ENCODE measurements at regions not wholly inside any gene's neighbourhood (a gene's known extent, or its start where the extent isn't known, plus 50 kb on each side); places are given as distances from the start of the nearest gene placed in this dataset.

DNA sequence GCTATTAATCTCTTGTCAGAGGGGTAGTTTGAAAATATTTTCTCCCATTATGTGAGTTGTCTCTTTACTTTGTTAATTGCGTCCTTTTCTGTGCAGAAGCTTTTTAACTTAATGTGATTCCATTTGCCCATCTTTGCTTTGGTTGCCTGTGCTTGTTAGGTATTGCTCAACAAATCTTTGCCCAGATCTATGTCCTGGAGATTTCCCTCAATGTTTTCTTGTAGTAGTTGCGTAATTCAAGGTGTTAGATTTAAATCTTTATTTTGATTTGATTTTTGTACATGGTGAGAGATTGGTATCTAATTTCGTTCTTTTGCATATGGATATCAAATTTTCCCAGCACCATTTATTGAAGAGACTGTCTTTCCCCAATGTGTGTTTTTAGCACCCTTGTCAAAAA, 567.2 kb downstream of the DNAJB9 start:
- H3K9me3 ChIP-seq (ENCODE audit: control insufficient read depth, low read length): no peaks in the 10 kb centered on the region
- ATAC-seq: no peak
- H3K27ac ChIP-seq (ENCODE audit: low read length): no peak overlapping the region
- intact Hi-C loops (cut with DNase I): no loop called here
- no peaks in the 10 kb centered on the region for H3K4me1 ChIP-seq (ENCODE audit: control insufficient read depth, insufficient read depth, low read length)
- WGBS: 85% methylated on average over 3 of the region's 3 CpGs
- no peak for DNase-seq
- no peak overlapping the region for H3K4me3 ChIP-seq (ENCODE audit: low read length)
- no peaks in the 10 kb centered on the region for H3K27me3 ChIP-seq (ENCODE audit: control insufficient read depth, insufficient read depth)

DNA sequence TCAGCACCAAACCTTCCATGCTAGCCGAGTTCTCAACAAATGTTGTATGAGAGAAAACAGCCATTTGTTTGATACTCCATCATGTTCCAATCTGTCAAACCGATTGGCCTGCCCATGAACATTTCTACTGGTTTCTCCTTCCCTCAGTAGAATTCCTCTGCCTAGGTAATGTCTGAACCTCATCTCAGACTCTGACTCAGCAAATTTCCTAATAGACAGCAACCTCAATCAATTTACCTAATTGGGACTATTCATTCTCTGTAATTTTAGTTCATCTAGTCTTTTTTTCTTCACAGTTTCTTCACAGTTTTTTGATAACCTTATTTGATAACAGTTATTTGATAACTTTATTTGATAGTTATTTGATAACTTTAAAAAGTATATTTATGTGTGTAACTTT, 585.1 kb downstream of the DNAJB9 start:
- DNase-seq: no peak

DNA sequence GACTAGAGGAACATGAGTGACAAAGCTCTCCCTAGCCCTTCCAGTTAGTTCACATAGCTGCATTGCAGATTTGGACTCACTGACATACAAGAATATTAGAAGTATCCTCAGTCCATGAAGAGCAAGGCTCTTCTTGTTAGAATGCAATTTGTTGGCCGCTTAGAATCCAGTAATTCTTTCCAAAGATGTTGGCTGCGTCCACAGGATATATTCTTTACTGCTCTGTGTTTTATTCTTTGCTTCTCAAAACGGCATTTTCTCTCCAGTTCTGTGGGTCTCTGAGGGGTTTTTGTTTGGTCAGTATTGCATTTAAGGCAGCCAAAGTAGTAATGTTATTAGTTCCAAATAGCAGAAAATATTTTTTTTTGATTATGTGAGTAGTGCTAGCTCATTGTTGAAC, 588.6 kb downstream of the DNAJB9 start:
- ATAC-seq (no peak), DNase-seq (no peak)
- H3K9me3 ChIP-seq (ENCODE audit: control insufficient read depth, low read length): no peaks in the 10 kb centered on the region
- H3K4me3 ChIP-seq (ENCODE audit: low read length): no peak overlapping the region
- H3K4me1 ChIP-seq (ENCODE audit: control insufficient read depth, insufficient read depth, low read length): no peaks in the 10 kb centered on the region
- no peaks in the 10 kb centered on the region for H3K27me3 ChIP-seq (ENCODE audit: control insufficient read depth, insufficient read depth)
- no peak overlapping the region for H3K27ac ChIP-seq (ENCODE audit: low read length)
- intact Hi-C loops (cut with DNase I): no loop called here
- WGBS: 51% methylated on average over 3 of the region's 3 CpGs

More for the DNA sequence above, 585.1 kb downstream of the DNAJB9 start:
- WGBS: 48% methylated on average over 2 of the region's 2 CpGs
- no peak overlapping the region for H3K4me3 ChIP-seq (ENCODE audit: low read length)
- no peaks in the 10 kb centered on the region for H3K27me3 ChIP-seq (ENCODE audit: control insufficient read depth, insufficient read depth)
- intact Hi-C loops (cut with DNase I): no loop called here
- H3K27ac ChIP-seq (ENCODE audit: low read length): no peak overlapping the region
- H3K9me3 ChIP-seq (ENCODE audit: control insufficient read depth, low read length): no peaks in the 10 kb centered on the region
- no peak for ATAC-seq
- no peaks in the 10 kb centered on the region for H3K4me1 ChIP-seq (ENCODE audit: control insufficient read depth, insufficient read depth, low read length)

DNA sequence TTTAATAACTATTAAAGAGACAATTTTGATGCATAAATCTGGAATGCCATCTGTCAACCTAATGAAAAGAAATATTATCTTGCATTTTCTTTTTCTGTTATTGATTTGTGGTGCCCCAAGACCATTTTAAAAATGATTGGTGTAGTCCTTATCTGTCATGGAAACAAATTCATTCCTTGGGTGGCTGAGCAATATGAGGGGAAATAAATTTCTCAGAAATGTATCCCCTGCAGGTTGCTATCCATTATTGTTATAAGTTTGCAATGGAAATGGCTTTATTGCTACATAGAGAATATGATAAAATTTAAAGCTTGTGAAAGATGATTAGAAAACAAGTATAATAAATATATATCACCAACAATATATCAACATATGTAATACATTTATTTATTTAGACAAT, 607.0 kb downstream of the DNAJB9 start:
- Histone ChIP-seq H3K4me1 (ENCODE audit: control insufficient read depth, insufficient read depth, low read length) (no peaks in the 10 kb centered on the region), H3K4me3 (ENCODE audit: low read length) (no peak overlapping the region), H3K27ac (ENCODE audit: low read length) (no peak overlapping the region), H3K9me3 (ENCODE audit: control insufficient read depth, low read length) (no peaks in the 10 kb centered on the region), H3K27me3 (ENCODE audit: control insufficient read depth, insufficient read depth) (no peaks in the 10 kb centered on the region)
- intact Hi-C loops (cut with DNase I): no loop called here
- ATAC-seq: no peak
- DNase-seq: no peak

DNA sequence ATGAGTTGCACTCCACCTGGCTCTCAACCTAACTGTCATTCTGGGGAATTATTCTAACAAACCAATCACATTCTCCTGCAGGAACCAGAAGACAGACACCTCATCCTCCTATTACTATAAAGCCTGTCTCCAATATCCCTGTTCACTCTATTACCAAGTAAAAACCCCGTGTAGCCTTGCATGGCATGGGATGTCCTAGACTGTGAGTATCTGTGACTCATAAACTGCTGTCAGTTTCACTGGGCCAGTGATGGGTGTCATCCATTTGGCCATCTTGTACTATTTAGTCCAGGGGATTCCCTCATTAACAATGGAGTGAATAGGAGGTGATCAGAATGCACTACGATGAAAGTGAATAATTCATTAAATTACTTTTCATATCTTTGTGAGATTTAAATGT, 608.7 kb downstream of the DNAJB9 start:
- Histone ChIP-seq H3K4me3 (ENCODE audit: low read length) (no peak overlapping the region), H3K27ac (ENCODE audit: low read length) (no peak overlapping the region), H3K9me3 (ENCODE audit: control insufficient read depth, low read length) (no peaks in the 10 kb centered on the region), H3K27me3 (ENCODE audit: control insufficient read depth, insufficient read depth) (no peaks in the 10 kb centered on the region), H3K4me1 (ENCODE audit: control insufficient read depth, insufficient read depth, low read length) (no peaks in the 10 kb centered on the region)
- WGBS: 83% methylated on average over 2 of the region's 2 CpGs
- intact Hi-C loops (cut with DNase I): no loop called here
- ATAC-seq: no peak
- DNase-seq: no peak

DNA sequence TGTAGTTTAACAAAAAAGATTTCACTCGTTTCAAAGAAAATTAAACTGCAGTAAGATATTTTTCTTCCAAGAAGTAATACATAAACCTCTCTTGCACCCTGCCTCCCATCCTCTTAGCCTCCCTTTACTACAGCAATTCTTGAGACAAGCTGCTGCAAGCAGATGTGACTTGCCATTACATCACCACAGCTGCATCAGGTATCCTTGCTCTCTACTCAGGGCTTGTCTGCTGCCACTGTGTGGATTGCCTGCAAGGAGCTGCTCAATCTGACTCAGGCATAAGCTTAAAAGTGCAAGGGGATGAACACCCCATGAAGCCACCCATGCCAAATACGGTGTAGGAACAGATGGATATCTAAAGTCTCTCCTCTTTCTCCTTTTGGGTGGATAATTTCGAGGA, 609.9 kb downstream of the DNAJB9 start:
- Histone ChIP-seq H3K27ac (ENCODE audit: low read length) (no peak overlapping the region), H3K4me3 (ENCODE audit: low read length) (no peak overlapping the region), H3K27me3 (ENCODE audit: control insufficient read depth, insufficient read depth) (no peaks in the 10 kb centered on the region), H3K4me1 (ENCODE audit: control insufficient read depth, insufficient read depth, low read length) (no peaks in the 10 kb centered on the region), H3K9me3 (ENCODE audit: control insufficient read depth, low read length) (no peaks in the 10 kb centered on the region)
- ATAC-seq (no peak), DNase-seq (no peak)
- intact Hi-C loops (cut with DNase I): no loop called here
- 72% methylated on average over 3 of the region's 3 CpGs for WGBS

DNA sequence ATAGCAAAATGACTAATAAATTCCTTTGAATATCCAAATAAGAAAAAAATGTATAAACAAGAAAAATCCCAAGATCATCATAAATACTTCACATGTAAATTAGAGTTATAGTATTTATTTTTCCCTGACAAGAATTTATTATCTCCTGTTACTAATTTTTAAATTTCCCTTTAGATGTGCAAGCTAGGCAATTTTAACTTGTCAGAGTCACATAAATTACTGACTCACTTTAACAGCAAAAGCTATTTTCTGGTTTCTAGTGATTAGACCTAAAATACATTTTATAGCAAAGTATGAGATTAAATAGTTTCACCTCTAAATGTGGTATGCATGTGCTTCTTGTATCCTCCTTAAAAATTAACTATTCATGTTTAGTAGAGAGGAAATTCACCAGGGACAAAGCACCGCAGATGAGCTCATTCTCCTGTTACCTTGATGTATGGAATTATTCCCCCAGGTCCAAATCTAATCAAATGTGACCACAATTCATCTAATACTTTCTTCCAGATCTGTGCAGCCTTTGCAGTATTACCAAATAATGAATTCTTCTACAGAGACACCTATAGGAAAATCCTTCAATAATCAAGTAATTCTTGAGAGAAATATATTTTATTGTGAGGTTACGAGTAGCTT, 621.2 kb downstream of the DNAJB9 start:
- no peaks in the 10 kb centered on the region for H3K9me3 ChIP-seq (ENCODE audit: control insufficient read depth, low read length)
- intact Hi-C loops (cut with DNase I): no loop called here
- ATAC-seq (no peak), DNase-seq (no peak)
- 82% methylated on average over 2 of the region's 2 CpGs for WGBS
- H3K27ac ChIP-seq (ENCODE audit: low read length): no peak overlapping the region
- H3K4me1 ChIP-seq (ENCODE audit: control insufficient read depth, insufficient read depth, low read length): no peaks in the 10 kb centered on the region
- H3K27me3 ChIP-seq (ENCODE audit: control insufficient read depth, insufficient read depth): no peaks in the 10 kb centered on the region
- H3K4me3 ChIP-seq (ENCODE audit: low read length): no peak overlapping the region

DNA sequence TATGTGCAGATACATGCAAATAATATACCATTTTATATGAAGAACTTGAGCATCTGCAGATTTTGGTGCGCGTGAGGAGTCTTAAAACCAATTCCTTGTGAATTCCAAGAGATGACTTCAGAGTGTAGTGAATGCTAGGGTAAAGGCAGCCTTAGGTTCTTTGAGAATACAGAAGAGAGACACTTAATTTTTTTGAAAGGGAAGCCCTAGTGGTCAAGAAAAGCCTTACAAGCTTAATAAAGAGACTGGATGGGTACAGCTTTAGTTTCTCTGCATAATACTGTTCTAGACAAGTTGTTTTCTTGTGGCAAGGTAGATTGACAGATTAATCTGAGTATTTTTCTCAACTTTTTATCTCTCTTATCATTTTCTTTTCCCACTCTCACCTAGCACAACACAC, 636.5 kb downstream of the DNAJB9 start:
- intact Hi-C loops (cut with DNase I): no loop called here
- ATAC-seq (no peak), DNase-seq (no peak)
- H3K4me3 ChIP-seq (ENCODE audit: low read length): no peak overlapping the region
- 95% methylated on average over 2 of the region's 2 CpGs for WGBS
- no peaks in the 10 kb centered on the region for H3K27me3 ChIP-seq (ENCODE audit: control insufficient read depth, insufficient read depth)
- no peak overlapping the region for H3K27ac ChIP-seq (ENCODE audit: low read length)
- H3K9me3 ChIP-seq (ENCODE audit: control insufficient read depth, low read length): no peaks in the 10 kb centered on the region
- no peaks in the 10 kb centered on the region for H3K4me1 ChIP-seq (ENCODE audit: control insufficient read depth, insufficient read depth, low read length)

DNA sequence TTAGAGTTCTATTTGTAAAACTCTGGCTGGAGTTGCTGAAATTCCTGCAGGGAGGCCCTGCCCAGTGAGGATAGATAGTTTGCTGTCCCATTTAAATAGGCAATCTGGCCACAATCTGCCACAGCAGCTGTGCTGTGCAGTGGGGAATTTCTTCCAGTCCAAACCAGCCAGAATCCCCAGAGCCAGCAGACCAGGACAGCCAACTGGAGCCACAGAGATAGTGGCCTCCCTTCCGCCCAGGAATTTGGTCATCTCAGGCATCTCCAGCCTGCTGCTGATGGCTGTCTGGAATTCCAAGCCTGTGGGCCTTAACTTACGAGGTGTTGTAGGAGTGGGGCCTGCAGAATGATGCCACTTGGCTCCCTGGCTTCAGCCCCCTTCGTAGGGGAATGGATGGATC, 643.4 kb downstream of the DNAJB9 start:
- H3K9me3 ChIP-seq (ENCODE audit: control insufficient read depth, low read length): no peaks in the 10 kb centered on the region
- ATAC-seq: no peak

DNA sequence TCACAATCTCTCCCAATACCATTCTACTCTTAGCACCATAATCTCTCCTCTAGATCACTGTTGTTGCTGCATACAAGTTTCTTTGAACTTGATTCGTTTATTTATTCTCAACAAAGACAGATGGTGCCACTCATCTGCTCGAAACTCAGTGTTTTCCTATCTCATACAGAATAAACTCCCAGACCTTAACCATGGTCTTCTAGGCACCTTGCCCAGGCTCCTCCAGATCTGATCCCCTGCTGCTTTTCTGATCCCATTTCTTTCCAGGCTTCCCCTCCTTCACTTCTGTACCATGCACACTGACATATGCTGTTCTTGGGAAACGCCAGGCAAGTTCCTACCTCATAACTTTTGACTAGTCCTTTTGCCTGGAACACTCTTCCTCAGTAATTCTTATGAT, 645.7 kb downstream of the DNAJB9 start:
- no peak overlapping the region for H3K4me3 ChIP-seq (ENCODE audit: low read length)
- no peak overlapping the region for H3K27ac ChIP-seq (ENCODE audit: low read length)
- no peak for DNase-seq
- intact Hi-C loops (cut with DNase I): no loop called here
- ATAC-seq: no peak
- no peaks in the 10 kb centered on the region for H3K4me1 ChIP-seq (ENCODE audit: control insufficient read depth, insufficient read depth, low read length)
- H3K9me3 ChIP-seq (ENCODE audit: control insufficient read depth, low read length): no peaks in the 10 kb centered on the region
- H3K27me3 ChIP-seq (ENCODE audit: control insufficient read depth, insufficient read depth): no peaks in the 10 kb centered on the region
- WGBS: 49% methylated on average over 3 of the region's 3 CpGs

More for the DNA sequence above, 643.4 kb downstream of the DNAJB9 start:
- no peak overlapping the region for H3K4me3 ChIP-seq (ENCODE audit: low read length)
- intact Hi-C loops (cut with DNase I): no loop called here
- H3K4me1 ChIP-seq (ENCODE audit: control insufficient read depth, insufficient read depth, low read length): no peaks in the 10 kb centered on the region
- H3K27me3 ChIP-seq (ENCODE audit: control insufficient read depth, insufficient read depth): no peaks in the 10 kb centered on the region
- H3K27ac ChIP-seq (ENCODE audit: low read length): no peak overlapping the region
- no peak for DNase-seq
- 61% methylated on average over 3 of the region's 3 CpGs for WGBS

DNA sequence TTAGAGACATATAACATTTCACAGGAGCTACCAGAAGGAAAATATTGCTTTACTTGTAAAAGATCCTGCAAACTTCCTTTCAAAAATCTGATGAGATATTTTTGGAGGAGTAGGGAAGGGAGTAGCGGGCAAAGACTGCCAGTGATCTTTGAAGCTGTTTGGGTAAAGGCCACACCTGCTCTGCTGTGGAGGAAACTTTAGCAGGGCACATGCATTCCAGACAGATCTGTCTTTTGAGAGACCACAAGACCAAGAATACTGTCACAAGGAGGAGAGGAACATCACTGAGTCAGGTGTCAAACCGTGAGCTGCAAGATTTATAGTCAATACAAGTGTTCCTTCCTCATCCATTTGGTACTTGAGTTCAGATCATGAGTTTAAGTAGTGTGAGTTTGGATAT, 654.4 kb downstream of the DNAJB9 start:
- WGBS: 74% methylated on average over 2 of the region's 2 CpGs
- intact Hi-C loops (cut with DNase I): no loop called here
- Histone ChIP-seq H3K9me3 (ENCODE audit: control insufficient read depth, low read length) (no peaks in the 10 kb centered on the region), H3K4me1 (ENCODE audit: control insufficient read depth, insufficient read depth, low read length) (no peaks in the 10 kb centered on the region), H3K27me3 (ENCODE audit: control insufficient read depth, insufficient read depth) (no peaks in the 10 kb centered on the region), H3K4me3 (ENCODE audit: low read length) (no peak overlapping the region), H3K27ac (ENCODE audit: low read length) (no peak overlapping the region)
- DNase-seq: no peak
- ATAC-seq: no peak

DNA sequence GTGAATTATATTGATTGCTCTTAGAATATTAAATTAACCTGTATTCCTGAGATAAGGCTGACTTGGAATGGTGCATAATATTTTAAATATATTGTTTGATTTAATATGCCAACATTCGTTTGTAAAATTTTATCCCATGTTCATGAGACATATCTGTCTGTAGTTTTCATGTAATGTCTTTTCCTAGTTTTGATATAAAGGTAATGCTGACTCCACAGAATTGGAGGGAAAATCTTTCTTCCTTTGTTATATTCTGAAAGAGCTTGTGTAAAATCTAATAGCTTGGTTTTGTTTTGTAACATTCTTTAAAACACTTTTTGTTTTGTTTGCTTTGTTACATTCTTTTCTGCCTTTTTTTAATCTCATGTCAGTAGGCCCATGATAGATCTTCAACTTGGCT, 657.0 kb downstream of the DNAJB9 start:
- Histone ChIP-seq H3K27ac (ENCODE audit: low read length) (no peak overlapping the region), H3K27me3 (ENCODE audit: control insufficient read depth, insufficient read depth) (no peaks in the 10 kb centered on the region), H3K4me1 (ENCODE audit: control insufficient read depth, insufficient read depth, low read length) (no peaks in the 10 kb centered on the region), H3K4me3 (ENCODE audit: low read length) (no peak overlapping the region), H3K9me3 (ENCODE audit: control insufficient read depth, low read length) (no peaks in the 10 kb centered on the region)
- DNase-seq: no peak
- intact Hi-C loops (cut with DNase I): no loop called here
- 57% methylated on average over 1 of the region's 1 CpG for WGBS
- no peak for ATAC-seq
